SJCRH30 (cell line): ENCODE measurements at regions not wholly inside any gene's neighbourhood (a gene's known extent, or its start where the extent isn't known, plus 50 kb on each side); places are given as distances from the start of the nearest gene placed in this dataset.
"Not testable (repeated sequence)": the region's sequence is repeated elsewhere in the genome, so short reads cannot be mapped to it uniquely, and the experiment has no call there.

Experiments
- DNase-seq, 2 experiments: peaks; one replicate each; pipeline ENCODE4 v3.0.0-alpha.2; 2015 to 2020
- H3K27ac ChIP-seq: fragments of 250-450 bp; sonication (Bioruptor Pico); 2 replicates; pipeline ENCODE4 v1.5.1; 2020; ENCODE audit warnings: mild to moderate bottlenecking, moderate library complexity
- H3K27me3 ChIP-seq: fragments of 250-450 bp; sonication (Bioruptor Pico); 2 replicates; pipeline ENCODE4 v1.5.1; 2020; ENCODE audit warnings: mild to moderate bottlenecking, moderate library complexity
- H3K36me3 ChIP-seq: fragments of 250-450 bp; sonication (Bioruptor Pico); 2 replicates; pipeline ENCODE4 v1.5.1; 2020; ENCODE audit warnings: mild to moderate bottlenecking, moderate library complexity
- H3K4me1 ChIP-seq: fragments of 250-450 bp; sonication (Bioruptor Pico); 2 replicates; pipeline ENCODE4 v1.5.1; 2020; ENCODE audit warnings: mild to moderate bottlenecking, moderate library complexity
- H3K4me3 ChIP-seq: fragments of 250-450 bp; sonication (Bioruptor Pico); 2 replicates; pipeline ENCODE4 v1.5.1; 2020; ENCODE audit warnings: mild to moderate bottlenecking, moderate library complexity
- H3K9me3 ChIP-seq: fragments of 250-450 bp; sonication (Bioruptor Pico); replicated peaks from 2 replicates; pipeline ENCODE4 v1.5.1; 2020; ENCODE audit warnings: mild to moderate bottlenecking, moderate library complexity

DNA sequence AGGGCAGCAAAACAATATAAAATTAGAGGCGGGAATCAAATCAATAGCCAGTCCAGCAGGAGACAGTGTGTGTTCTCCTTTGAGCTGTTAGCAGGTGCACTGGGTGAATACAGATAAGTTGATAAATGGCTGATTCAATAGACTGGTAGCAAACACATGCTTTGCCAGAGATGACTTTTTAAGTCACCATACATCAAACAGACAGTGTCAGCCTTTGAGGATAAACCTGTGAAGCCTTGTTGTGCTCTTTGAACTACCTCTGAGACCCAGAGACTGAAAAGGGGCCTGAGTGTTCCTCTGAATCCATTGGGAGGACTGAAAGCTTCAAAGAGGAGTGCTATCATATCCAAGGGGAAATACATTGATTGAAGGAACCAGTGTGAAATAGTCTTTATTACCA, 301.9 kb downstream of the RASEF start:
- no peaks in the 10 kb centered on the region for H3K36me3 ChIP-seq
- H3K27ac ChIP-seq, result no peak overlapping the region
- H3K27me3 ChIP-seq, result no peaks in the 10 kb centered on the region
- no peak overlapping the region for H3K4me3 ChIP-seq
- no peaks in the 10 kb centered on the region for H3K9me3 ChIP-seq
- no peak for DNase-seq
- peaks cover 17% of the 10 kb centered on the region for H3K4me1 ChIP-seq

DNA sequence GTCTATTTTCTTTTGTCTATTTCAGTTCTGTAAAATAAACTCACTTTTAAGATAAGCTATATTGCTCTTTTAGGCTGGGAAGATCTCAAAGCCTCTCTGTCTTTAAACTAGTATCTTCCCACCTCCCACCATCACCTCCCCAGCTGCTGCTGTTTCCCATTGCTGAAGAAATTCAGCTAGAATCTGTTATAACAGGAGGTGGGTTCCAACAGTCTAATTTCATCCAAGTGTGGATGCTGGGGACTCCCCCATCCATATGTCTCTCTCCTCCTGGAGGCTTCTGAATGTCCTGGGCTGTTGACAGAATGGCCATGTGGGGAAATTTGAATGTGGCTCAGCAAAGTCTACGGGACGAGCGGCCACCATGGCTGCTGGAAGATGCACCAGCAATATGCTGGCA, 301.0 kb downstream of the RASEF start:
- H3K27me3 ChIP-seq, result no peaks in the 10 kb centered on the region
- peaks cover 17% of the 10 kb centered on the region for H3K4me1 ChIP-seq
- H3K27ac ChIP-seq, result no peak overlapping the region
- H3K4me3 ChIP-seq, result no peak overlapping the region
- no peaks in the 10 kb centered on the region for H3K9me3 ChIP-seq
- no peaks in the 10 kb centered on the region for H3K36me3 ChIP-seq
- no peak for DNase-seq

DNA sequence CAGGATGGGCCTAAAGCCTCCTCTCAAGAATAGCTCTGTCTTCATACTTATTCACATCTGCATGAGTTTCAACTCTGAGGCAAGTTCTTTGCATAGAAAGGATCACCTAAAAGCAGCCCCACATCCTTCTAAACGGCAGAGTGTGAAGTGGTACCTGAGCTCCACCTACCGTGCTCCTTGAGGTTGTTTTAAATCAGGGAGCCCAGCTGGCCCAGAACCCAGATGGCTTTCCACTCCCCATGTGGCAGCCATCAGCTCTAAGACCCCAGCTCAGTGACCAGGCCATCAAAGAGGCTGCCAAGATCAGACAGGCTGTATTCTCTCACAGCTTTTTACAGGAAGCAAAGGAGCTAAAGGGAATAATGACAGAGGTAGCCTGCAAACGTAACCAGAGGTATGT, 299.3 kb downstream of the RASEF start:
- no peaks in the 10 kb centered on the region for H3K27me3 ChIP-seq
- DNase-seq, result peak in 1 of 2 experiments; percentile 19

GRCh38 chr9:82764061-82764668, 298.8 kb downstream of the RASEF start:
- Histone ChIP-seq H3K4me1 (peaks cover 17% of the 10 kb centered on the region), H3K9me3 (no peaks in the 10 kb centered on the region), H3K27ac (no peak overlapping the region), H3K27me3 (no peaks in the 10 kb centered on the region), H3K36me3 (no peaks in the 10 kb centered on the region), H3K4me3 (no peak overlapping the region)
- peak; percentile 38 to 70 for DNase-seq

More for the DNA sequence above, 299.3 kb downstream of the RASEF start:
- no peak overlapping the region for H3K27ac ChIP-seq
- no peaks in the 10 kb centered on the region for H3K9me3 ChIP-seq
- H3K36me3 ChIP-seq, result no peaks in the 10 kb centered on the region
- H3K4me1 ChIP-seq, result peaks cover 17% of the 10 kb centered on the region
- H3K4me3 ChIP-seq, result no peak overlapping the region

DNA sequence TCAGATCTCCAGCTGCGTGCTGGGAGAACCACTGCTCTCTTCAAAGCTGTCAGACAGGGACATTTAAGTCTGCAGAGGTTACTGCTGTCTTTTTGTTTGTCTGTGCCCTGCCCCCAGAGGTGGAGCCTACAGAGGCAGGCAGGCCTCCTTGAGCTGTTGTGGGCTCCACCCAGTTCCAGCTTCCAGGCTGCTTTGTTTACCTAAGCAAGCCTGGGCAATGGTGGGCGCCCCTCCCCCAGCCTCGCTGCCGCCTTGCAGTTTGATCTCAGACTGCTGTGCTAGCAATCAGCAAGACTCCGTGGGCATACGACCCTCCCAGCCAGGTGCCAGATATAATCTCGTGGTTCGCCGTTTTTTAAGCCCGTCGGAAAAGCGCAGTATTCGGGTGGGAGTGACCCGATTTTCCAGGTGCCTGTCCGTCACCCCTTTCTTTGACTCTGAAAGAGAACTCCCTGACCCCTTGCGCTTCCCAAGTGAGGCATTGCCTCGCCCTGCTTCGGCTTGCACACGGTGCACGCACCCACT, 288.2 kb downstream of the RASEF start:
- not testable (repeated sequence) for H3K9me3 ChIP-seq, H3K27me3 ChIP-seq, H3K27ac ChIP-seq, DNase-seq, H3K4me3 ChIP-seq, H3K4me1 ChIP-seq, H3K36me3 ChIP-seq

- Histone ChIP-seq H3K27me3 (no peaks in the 10 kb centered on the region), H3K27ac (no peak overlapping the region), H3K4me3 (no peak overlapping the region), H3K4me1 (no peaks in the 10 kb centered on the region), H3K36me3 (no peaks in the 10 kb centered on the region), H3K9me3 (no peaks in the 10 kb centered on the region)
- DNase-seq, result no peak
Measured at GRCh38 chr9:82776508-82776907, 286.4 kb downstream of the RASEF start.

GRCh38 chr9:82777366-82777765, 285.6 kb downstream of the RASEF start:
- H3K4me3 ChIP-seq, result no peak overlapping the region
- no peak for DNase-seq
- H3K36me3 ChIP-seq, result no peaks in the 10 kb centered on the region
- H3K4me1 ChIP-seq, result no peaks in the 10 kb centered on the region
- H3K27me3 ChIP-seq, result no peaks in the 10 kb centered on the region
- H3K9me3 ChIP-seq, result no peaks in the 10 kb centered on the region
- no peak overlapping the region for H3K27ac ChIP-seq

DNA sequence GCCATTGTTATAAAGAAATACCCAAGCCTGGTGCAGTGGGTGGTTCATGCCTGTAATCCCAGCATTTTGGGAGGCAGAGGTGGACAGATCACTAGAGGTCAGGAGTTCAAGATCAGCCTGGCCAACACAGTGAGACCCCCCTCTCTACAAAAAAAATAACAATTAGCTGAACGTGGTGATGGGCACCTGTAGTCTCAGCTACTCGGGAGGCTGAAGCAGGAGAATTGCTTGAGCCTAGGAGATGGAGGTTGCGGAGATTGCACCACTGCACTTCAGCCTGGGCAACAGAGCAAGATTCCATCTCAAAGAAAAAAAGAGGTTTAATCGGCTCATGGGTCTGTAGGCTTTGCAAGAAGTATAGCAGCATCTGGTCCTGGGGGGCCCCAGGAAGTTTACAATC, 284.0 kb downstream of the RASEF start:
- not testable (repeated sequence) for H3K4me3 ChIP-seq, H3K27ac ChIP-seq, H3K9me3 ChIP-seq, H3K36me3 ChIP-seq, H3K27me3 ChIP-seq, DNase-seq, H3K4me1 ChIP-seq

DNA sequence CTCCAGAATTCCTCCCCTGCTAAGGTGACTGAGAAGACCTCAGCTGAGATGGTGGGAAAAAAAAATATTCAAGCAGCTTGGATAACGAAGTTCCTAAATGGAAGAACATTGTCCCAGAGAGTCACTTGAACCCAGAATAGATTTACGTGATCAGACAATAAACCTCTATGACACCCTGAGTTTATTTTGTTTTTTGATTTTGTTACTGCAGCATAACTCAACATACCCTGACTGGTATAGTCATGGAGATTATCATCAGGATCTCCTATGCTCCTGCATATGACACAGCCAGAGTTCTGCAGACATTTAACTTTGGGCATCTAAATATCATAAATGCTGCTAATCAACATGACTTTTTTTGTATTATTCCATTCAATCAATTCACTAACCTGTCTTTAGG, 282.9 kb downstream of the RASEF start:
- H3K4me3 ChIP-seq, result no peak overlapping the region
- H3K36me3 ChIP-seq, result no peaks in the 10 kb centered on the region
- H3K27me3 ChIP-seq, result no peaks in the 10 kb centered on the region
- no peaks in the 10 kb centered on the region for H3K9me3 ChIP-seq
- H3K4me1 ChIP-seq, result no peaks in the 10 kb centered on the region
- no peak overlapping the region for H3K27ac ChIP-seq
- DNase-seq, result no peak

DNA sequence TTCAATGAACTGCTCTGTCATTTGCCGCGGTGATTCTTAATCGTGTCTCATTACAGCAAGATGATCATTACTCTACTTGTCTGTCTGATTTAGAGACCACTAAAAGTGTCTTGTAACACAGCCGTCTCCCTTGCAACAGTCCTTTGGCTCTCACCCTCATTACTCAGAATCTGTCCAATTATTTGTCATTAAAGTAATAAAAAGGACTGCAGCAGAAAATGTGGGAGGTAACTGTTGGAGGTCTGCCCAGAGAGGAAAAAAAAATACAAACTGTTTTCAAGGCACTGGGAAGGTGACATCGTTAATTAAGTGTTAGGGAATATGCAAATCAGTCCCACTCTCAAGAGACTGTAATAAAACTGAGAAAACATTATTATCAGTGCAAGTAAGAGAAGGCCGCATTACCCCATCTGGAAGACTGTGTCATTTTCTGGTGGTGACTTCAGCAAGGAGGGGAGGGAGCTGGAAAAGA, 281.0 kb downstream of the RASEF start:
- no peaks in the 10 kb centered on the region for H3K27me3 ChIP-seq
- DNase-seq, result no peak
- H3K27ac ChIP-seq, result no peak overlapping the region
- H3K36me3 ChIP-seq, result no peaks in the 10 kb centered on the region
- H3K4me1 ChIP-seq, result no peaks in the 10 kb centered on the region
- no peak overlapping the region for H3K4me3 ChIP-seq
- H3K9me3 ChIP-seq, result no peaks in the 10 kb centered on the region

GRCh38 chr9:82783045-82783444, 279.9 kb downstream of the RASEF start:
- H3K27me3 ChIP-seq, result no peaks in the 10 kb centered on the region
- no peaks in the 10 kb centered on the region for H3K4me1 ChIP-seq
- 0 out of 2 replicates have a peak, but pooled peaks cover 2% of the 10 kb centered on the region for H3K9me3 ChIP-seq
- H3K27ac ChIP-seq, result no peak overlapping the region
- DNase-seq, result no peak
- no peaks in the 10 kb centered on the region for H3K36me3 ChIP-seq
- H3K4me3 ChIP-seq, result no peak overlapping the region

DNA sequence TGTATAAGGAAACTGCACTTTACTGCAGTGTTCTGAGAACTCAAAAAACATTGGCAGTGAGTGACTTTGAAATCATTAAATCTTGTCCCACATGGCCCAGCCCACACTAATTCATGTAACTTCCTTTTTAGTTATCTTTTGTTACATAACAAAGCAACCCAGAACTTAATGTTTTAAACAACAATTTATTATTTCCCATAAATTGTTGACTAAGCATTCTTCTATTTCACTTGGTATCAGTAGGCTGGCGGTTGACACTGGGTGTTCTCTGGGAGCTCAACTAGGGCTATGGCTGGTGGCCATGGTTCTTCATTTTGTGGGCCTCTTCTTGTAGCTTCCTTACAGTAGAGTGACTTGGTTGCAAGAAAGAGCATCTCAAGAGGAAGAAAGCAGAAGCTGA, 278.4 kb downstream of the RASEF start:
- Histone ChIP-seq H3K9me3 (0 out of 2 replicates have a peak, but pooled peaks cover 2% of the 10 kb centered on the region), H3K36me3 (no peaks in the 10 kb centered on the region), H3K27ac (no peak overlapping the region), H3K27me3 (no peaks in the 10 kb centered on the region), H3K4me1 (no peaks in the 10 kb centered on the region), H3K4me3 (no peak overlapping the region)
- DNase-seq, result no peak

DNA sequence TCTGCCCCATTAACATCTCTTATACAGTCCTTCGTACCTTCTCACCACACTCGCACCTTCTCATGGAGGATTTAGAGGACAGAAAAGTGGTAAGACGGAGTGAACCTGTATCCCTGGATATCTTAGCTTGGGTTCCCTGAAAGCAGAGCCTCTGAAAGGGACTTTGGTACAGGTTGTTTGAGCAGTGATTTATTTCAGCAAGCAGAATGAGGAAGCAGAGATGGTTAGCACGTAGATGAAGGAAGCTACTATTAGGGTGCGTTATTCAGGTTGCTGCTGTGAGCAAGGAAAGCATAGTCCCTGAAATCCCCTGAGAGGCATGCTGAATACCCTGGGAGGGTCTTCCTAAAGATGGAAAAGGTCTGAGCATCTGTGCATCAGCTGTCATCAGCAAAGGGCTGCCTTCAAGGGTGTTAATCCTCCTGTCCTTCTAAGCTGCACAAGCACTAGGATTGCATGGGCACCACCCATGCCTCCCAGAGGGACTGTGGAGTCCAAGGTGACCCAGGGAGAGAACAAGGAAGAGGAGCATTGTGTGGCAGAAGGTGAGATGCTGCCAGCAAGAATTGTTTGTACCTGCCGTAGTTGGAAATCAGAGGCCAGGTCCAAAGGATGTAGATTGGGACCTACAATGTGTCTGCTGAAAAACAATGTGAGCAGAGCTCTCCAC, 273.7 kb downstream of the RASEF start:
- Histone ChIP-seq H3K9me3 (0 out of 2 replicates have a peak, but pooled peaks cover 2% of the 10 kb centered on the region), H3K4me1 (no peaks in the 10 kb centered on the region), H3K36me3 (no peaks in the 10 kb centered on the region), H3K27ac (no peak overlapping the region), H3K4me3 (no peak overlapping the region), H3K27me3 (no peaks in the 10 kb centered on the region)
- no peak for DNase-seq

DNA sequence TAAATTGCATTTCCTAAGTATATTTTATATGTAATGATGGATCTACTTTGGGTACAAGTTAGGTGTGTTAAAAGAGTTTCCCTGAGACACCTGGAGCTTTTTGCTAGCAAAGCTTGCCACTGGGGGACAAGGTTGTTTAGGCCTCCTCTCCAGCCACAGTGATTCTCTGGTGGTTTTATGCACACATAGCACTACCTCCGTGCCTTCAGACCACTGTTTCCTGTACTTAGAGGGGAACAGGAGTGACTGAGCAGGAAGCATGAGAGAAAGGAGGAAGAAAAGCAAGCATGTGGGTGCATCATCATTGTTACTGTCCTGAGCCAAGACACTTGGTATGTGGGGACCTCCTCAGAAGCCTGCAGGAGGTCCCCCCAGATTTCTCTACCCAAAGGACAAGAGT, 272.1 kb downstream of the RASEF start:
- Histone ChIP-seq H3K27ac (no peak overlapping the region), H3K4me1 (no peaks in the 10 kb centered on the region), H3K4me3 (no peak overlapping the region), H3K9me3 (0 out of 2 replicates have a peak, but pooled peaks cover 2% of the 10 kb centered on the region), H3K36me3 (no peaks in the 10 kb centered on the region), H3K27me3 (no peaks in the 10 kb centered on the region)
- DNase-seq, result no peak

GRCh38 chr9:82791692-82792091, 271.2 kb downstream of the RASEF start:
- no peaks in the 10 kb centered on the region for H3K4me1 ChIP-seq
- no peak overlapping the region for H3K27ac ChIP-seq
- DNase-seq, result no peak
- H3K27me3 ChIP-seq, result no peaks in the 10 kb centered on the region
- H3K4me3 ChIP-seq, result no peak overlapping the region
- 0 out of 2 replicates have a peak, but pooled peaks cover 2% of the 10 kb centered on the region for H3K9me3 ChIP-seq
- no peaks in the 10 kb centered on the region for H3K36me3 ChIP-seq
